HepG2 (cell line): ENCODE measurements at regions not wholly inside any gene's neighbourhood (a gene's known extent, or its start where the extent isn't known, plus 50 kb on each side); places are given as distances from the start of the nearest gene placed in this dataset.

Experiments
- ATAC-seq: fragments of 200-7000 bp; cut with Tn5 transposase; 3 replicates; pipeline ENCODE4 v1.9.1; 2020; ENCODE audit warnings: mild to moderate bottlenecking, moderate library complexity
- BruUV-seq: library from RNA; stranded (reverse); fragments of 400-500 nt; replicated peaks from 2 replicates; lab custom pipeline; 2021; lab: Mats Ljungman, UMichigan
- CTCF ChIA-PET: fragments of 300-600 bp; formaldehyde crosslinking; extraction: SDS; loops from one replicate; lab custom pipeline; 2021; ENCODE audit warnings: low total read pairs, inconsistent platforms, low intra/inter-chr PET ratio; lab: Yijun Ruan, JAX
- POLR2A ChIA-PET: fragments of 350-600 bp; sonication (Branson Sonifier 250); formaldehyde crosslinking; loops from one replicate; lab custom pipeline; 2020; ENCODE audit warnings: antibody characterized with exemption, inconsistent platforms; lab: Yijun Ruan, JAX
- DNase-seq: peaks from one replicate; pipeline ENCODE4 v3.0.0-alpha.2; 2015; ENCODE audit warnings: low spot score
- FAIRE-seq: peaks from 3 replicates; lab custom pipeline; 2011; peaks lifted over from hg19 to GRCh38; lab: Jason Lieb, UNC
- H2AFZ ChIP-seq: one replicate; pipeline ENCODE4 v1.6.1; 2011; ENCODE audit warnings: low read length, inconsistent platforms
- H3K27ac ChIP-seq: fragments of 300-600 bp; 3 replicates; pipeline ENCODE4 v1.8.0; 2011; ENCODE audit warnings: mixed run types, mild to moderate bottlenecking, mixed read lengths, low read length, inconsistent platforms; ENCODE audit not compliant: insufficient read depth; ENCODE audit errors: extremely low read length
- H3K27me3 ChIP-seq, 2 experiments: fragments of 200-600 bp in 1 of 2; 2 replicates in 1 of 2; 3 replicates in 1 of 2; pipeline versions ENCODE4 v1.6.0 to v1.8.0; 2011; ENCODE audit warnings: low read length in 2 of 2, mild to moderate bottlenecking in 2 of 2, moderate library complexity in 2 of 2, inconsistent platforms in 1 of 2; ENCODE audit not compliant: insufficient read depth in 2 of 2, control insufficient read depth in 1 of 2
- H3K36me3 ChIP-seq, 2 experiments: fragments of 200-600 bp in 1 of 2; replicated peaks in 1 of 2; 2 replicates in 1 of 2; 3 replicates in 1 of 2; pipeline versions ENCODE4 v1.5.1 to v1.8.0; 2011; ENCODE audit warnings: low read length in 2 of 2, inconsistent platforms in 1 of 2; ENCODE audit not compliant: insufficient read depth in 2 of 2, control insufficient read depth in 1 of 2
- H3K4me1 ChIP-seq: 2 replicates; pipeline ENCODE4 v1.5.1; 2012; ENCODE audit warnings: low read length, inconsistent platforms; ENCODE audit not compliant: insufficient read depth
- H3K4me2 ChIP-seq: 2 replicates; pipeline ENCODE4 v1.6.0; 2011; ENCODE audit warnings: low read depth, low read length, inconsistent platforms
- H3K4me3 ChIP-seq, 3 experiments: fragments of 200-600 bp in 1 of 3; sonication (generic), shearing (Covaris generic) in 1 of 3; replicated peaks in 1 of 3; 2 replicates each; pipeline ENCODE4 v1.5.1; 2011 to 2016; ENCODE audit warnings: low read length in 3 of 3, inconsistent platforms in 2 of 3, low read depth in 2 of 3, mild to moderate bottlenecking in 2 of 3, control low read depth in 1 of 3, mixed read lengths in 1 of 3; ENCODE audit not compliant: insufficient read depth in 1 of 3
- H3K79me2 ChIP-seq: one replicate; pipeline ENCODE4 v1.6.1; 2011; ENCODE audit warnings: low read length, inconsistent platforms; ENCODE audit not compliant: insufficient read depth
- H3K9ac ChIP-seq: 2 replicates; pipeline ENCODE4 v1.6.0; 2011; ENCODE audit warnings: mild to moderate bottlenecking, low read depth, low read length, inconsistent platforms; ENCODE audit not compliant: insufficient read depth
- H3K9me3 ChIP-seq: 2 replicates; pipeline ENCODE4 v1.5.1; 2012; ENCODE audit warnings: mild to moderate bottlenecking, low read length
- H4K20me1 ChIP-seq: 2 replicates; pipeline ENCODE4 v1.6.0; 2011; ENCODE audit warnings: inconsistent platforms, mild to moderate bottlenecking, low read length, moderate library complexity; ENCODE audit not compliant: insufficient read depth
- ADNP ChIP-seq: sonication (generic); formaldehyde crosslinking; IDR thresholded peaks from 2 replicates; pipeline ENCODE4 v1.4.0; 2020; ENCODE audit warnings: missing genetic modification reagents
- ATRX ChIP-seq: sonication (generic); formaldehyde crosslinking; IDR thresholded peaks from 2 replicates; pipeline ENCODE4 v1.4.0; 2020; ENCODE audit warnings: missing genetic modification reagents, borderline replicate concordance
- HHEX ChIP-seq: IDR thresholded peaks from 2 replicates; pipeline ENCODE4 v1.6.1; 2016; ENCODE audit warnings: control low read depth
- HOMEZ ChIP-seq: IDR thresholded peaks from 2 replicates; pipeline ENCODE4 v1.6.1; 2016; ENCODE audit warnings: low read depth
- NR0B2 ChIP-seq: sonication (generic); formaldehyde crosslinking; IDR thresholded peaks from 2 replicates; pipeline ENCODE4 v1.4.0; 2020; ENCODE audit warnings: mild to moderate bottlenecking, missing genetic modification reagents
- SRF ChIP-seq: IDR thresholded peaks from 2 replicates; pipeline ENCODE4 v1.6.1; 2011; ENCODE audit warnings: mild to moderate bottlenecking, low read depth, low read length, moderate library complexity
- WIZ ChIP-seq: sonication (generic); formaldehyde crosslinking; IDR thresholded peaks from 2 replicates; pipeline ENCODE4 v1.5.1; 2020; ENCODE audit warnings: mild to moderate bottlenecking, missing genetic modification reagents
- ZFP1 ChIP-seq: IDR thresholded peaks from 2 replicates; pipeline ENCODE4 v1.6.1; 2016
- ZFP36 ChIP-seq: fragments of 150-350 bp; IDR thresholded peaks from 2 replicates; pipeline ENCODE4 v1.6.1; 2018; ENCODE audit warnings: borderline replicate concordance, low read length, low read depth; ENCODE audit not compliant: partially characterized antibody
- ZNF263 ChIP-seq: sonication (generic); formaldehyde crosslinking; IDR thresholded peaks from 2 replicates; pipeline ENCODE4 v1.4.0; 2020; ENCODE audit warnings: missing genetic modification reagents
- ZNF317 ChIP-seq: sonication (generic); formaldehyde crosslinking; IDR thresholded peaks from 2 replicates; pipeline ENCODE4 v1.5.0; 2020; ENCODE audit warnings: mild to moderate bottlenecking, missing genetic modification reagents
- ZNF354B ChIP-seq: sonication (generic); formaldehyde crosslinking; IDR thresholded peaks from 2 replicates; pipeline ENCODE4 v1.8.0; 2022; ENCODE audit warnings: mild to moderate bottlenecking, missing genetic modification reagents
- ZNF468 ChIP-seq: sonication (generic); formaldehyde crosslinking; IDR thresholded peaks from 2 replicates; pipeline ENCODE4 v1.8.0; 2022; ENCODE audit warnings: mild to moderate bottlenecking, moderate library complexity, missing genetic modification reagents
- ZNF546 ChIP-seq: sonication (generic); formaldehyde crosslinking; conservative IDR thresholded peaks from 2 replicates; pipeline ENCODE4 v1.8.1; 2023; ENCODE audit warnings: mild to moderate bottlenecking, missing genetic modification reagents
- ZNF549 ChIP-seq: sonication (generic); formaldehyde crosslinking; IDR thresholded peaks from 2 replicates; pipeline ENCODE4 v1.5.0; 2020; ENCODE audit warnings: missing genetic modification reagents
- ZNF550 ChIP-seq: sonication (generic); formaldehyde crosslinking; IDR thresholded peaks from 2 replicates; pipeline ENCODE4 v1.4.0; 2020; ENCODE audit warnings: mild to moderate bottlenecking, missing genetic modification reagents, borderline replicate concordance
- ZNF556 ChIP-seq: sonication (generic); formaldehyde crosslinking; IDR thresholded peaks from 2 replicates; pipeline ENCODE4 v1.4.0; 2020; ENCODE audit warnings: mild to moderate bottlenecking, missing genetic modification reagents, borderline replicate concordance
- ZNF883 ChIP-seq: sonication (generic); formaldehyde crosslinking; IDR thresholded peaks from 2 replicates; pipeline ENCODE4 v1.5.1; 2020; ENCODE audit warnings: mild to moderate bottlenecking, missing genetic modification reagents; ENCODE audit errors: not compliant biosample characterization
- ZSCAN25 ChIP-seq: sonication (generic); formaldehyde crosslinking; IDR thresholded peaks from 2 replicates; pipeline ENCODE4 v1.8.0; 2022; ENCODE audit warnings: mild to moderate bottlenecking, missing genetic modification reagents
- WGBS: methylation state at CpG from one replicate; pipeline ENCODE4 v1.1.6; 2017; ENCODE audit warnings: low lambda C conversion rate; 5-methylcytosine and 5-hydroxymethylcytosine counted together
- in situ Hi-C: cut with HindIII; loops from 2 replicates; pipeline ENCODE4 v1.10.0; 2017; ENCODE audit warnings: low pct_unique_long_range_greater_than_20kb; ENCODE audit not compliant: extremely low pct_ligation_motif_present
- intact Hi-C: fragments of 100-400 bp; cut with micrococcal nuclease; formaldehyde crosslinking; loops from one replicate; pipeline ENCODE4 v1.10.0; 2022; ENCODE audit not compliant: unreplicated experiment

- TF ChIP-seq NR0B2 (CRISPR knock-in tag) (no peak), ZFP1 (CRISPR knock-in tag) (no peak), HOMEZ (CRISPR knock-in tag) (no peak), ZNF468 (CRISPR knock-in tag) (no peak)
These were observed 93.6 kb upstream of the SNRPN start (continued) for GRCh38 chr15:24861014-24861690.

GRCh38 chr15:24862726-24863521 lies 91.9 kb upstream of the SNRPN start:
- Histone ChIP-seq H3K9ac (no peak overlapping the region), H3K27ac (no peak overlapping the region), H3K36me3 (no peaks in the 10 kb centered on the region), H3K79me2 (no peaks in the 10 kb centered on the region), H3K27me3 (no peaks in the 10 kb centered on the region), H3K4me3 (no peak overlapping the region), H3K4me1 (peaks cover 12% of the 10 kb centered on the region), H3K4me2 (no peak overlapping the region; the same call in 1 of the 2 replicates), H3K9me3 (peaks cover 50% of the 10 kb centered on the region; the same call in 1 of the 2 replicates), H2AFZ (no peak overlapping the region), H4K20me1 (no peaks in the 10 kb centered on the region)
- in situ Hi-C loops (no loop called here), intact Hi-C loops (no loop called here)
- peak; percentile 57 for ATAC-seq
- TF ChIP-seq ZNF556 (CRISPR knock-in tag) (no peak), ZNF354B (CRISPR knock-in tag) (no peak), ATRX (CRISPR knock-in tag) (no peak), ZNF263 (CRISPR knock-in tag) (peak; percentile 74; the same call in 1 of the 2 replicates), ZNF317 (CRISPR knock-in tag) (0 out of 2 replicates have a peak, but pooled peaks have one; percentile 39), ZFP36 (no peak), ZNF550 (no peak), SRF (peak; percentile 30; the same call in 1 of the 2 replicates), HHEX (CRISPR knock-in tag) (no peak), ADNP (CRISPR knock-in tag) (no peak), ZNF546 (CRISPR knock-in tag) (no peak), ZSCAN25 (CRISPR knock-in tag) (no peak), ZNF549 (CRISPR knock-in tag) (no peak), ZNF883 (CRISPR knock-in tag) (no peak), WIZ (no peak)
- POLR2A ChIA-PET = no interaction called here
- no peak for DNase-seq
- no TSS peak for BruUV-seq
- CTCF ChIA-PET = no interaction called here
- 40% methylated on average over 6 of the region's 6 CpGs for WGBS
- FAIRE-seq = no peak
